ENCODE measurements at regions not wholly inside any gene's neighbourhood (a gene's known extent, or its start where the extent isn't known, plus 50 kb on each side); places are given as distances from the start of the nearest gene placed in this dataset.

- no peak for TF ChIP-seq GATA3 (IDR thresholded peaks at IDR 0.05; ENCODE audit: low read depth, low read length)
- no peak for TF ChIP-seq GATA2 (IDR thresholded peaks at IDR 0.05; ENCODE audit: low read depth, low read length)
Observed at GRCh38 chr6:166777096-166777630, 150.1 kb upstream of the RPS6KA2 start.

GRCh38 chr6:166776571-166776970 is 149.5 kb upstream of the RPS6KA2 start:
- TF ChIP-seq GATA3 (IDR thresholded peaks at IDR 0.05; ENCODE audit: low read depth, low read length) (no peak), GATA2 (IDR thresholded peaks at IDR 0.05; ENCODE audit: low read depth, low read length) (no peak)

GRCh38 chr6:166775923-166776220 is 148.8 kb upstream of the RPS6KA2 start:
- TF ChIP-seq GATA3 (IDR thresholded peaks at IDR 0.05; ENCODE audit: low read depth, low read length): no peak

- no peak for TF ChIP-seq GATA3 (IDR thresholded peaks at IDR 0.05; ENCODE audit: low read depth, low read length)
- no peak for TF ChIP-seq GATA2 (IDR thresholded peaks at IDR 0.05; ENCODE audit: low read depth, low read length)
Observed at GRCh38 chr6:166775180-166775922, 148.3 kb upstream of the RPS6KA2 start.

DNA sequence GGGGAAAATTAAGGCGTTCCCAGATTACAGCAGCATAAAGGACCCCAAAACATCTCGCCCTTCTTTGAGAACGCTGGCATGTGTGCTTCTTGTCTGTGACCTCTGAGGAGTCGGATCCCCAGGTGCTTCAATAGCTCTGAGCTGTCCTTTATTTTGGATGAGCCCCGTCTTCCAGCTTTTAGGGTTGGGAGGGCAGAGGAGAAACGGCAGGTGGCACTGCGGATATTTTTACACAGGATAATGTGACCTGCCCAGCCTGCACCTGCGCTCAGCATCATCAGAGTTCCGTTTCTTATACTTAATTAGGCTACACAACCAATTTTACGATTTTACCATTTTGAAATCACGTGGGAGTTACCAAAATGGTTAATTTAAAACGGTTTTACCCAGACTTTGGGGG is 147.7 kb upstream of the RPS6KA2 start:
- TF ChIP-seq GATA2 (IDR thresholded peaks at IDR 0.05; ENCODE audit: low read depth, low read length): no peak
- TF ChIP-seq GATA3 (IDR thresholded peaks at IDR 0.05; ENCODE audit: low read depth, low read length): no peak

GRCh38 chr6:166774292-166774691 is 147.2 kb upstream of the RPS6KA2 start:
- TF ChIP-seq GATA3 (IDR thresholded peaks at IDR 0.05; ENCODE audit: low read depth, low read length) (no peak), GATA2 (IDR thresholded peaks at IDR 0.05; ENCODE audit: low read depth, low read length) (no peak)

DNA sequence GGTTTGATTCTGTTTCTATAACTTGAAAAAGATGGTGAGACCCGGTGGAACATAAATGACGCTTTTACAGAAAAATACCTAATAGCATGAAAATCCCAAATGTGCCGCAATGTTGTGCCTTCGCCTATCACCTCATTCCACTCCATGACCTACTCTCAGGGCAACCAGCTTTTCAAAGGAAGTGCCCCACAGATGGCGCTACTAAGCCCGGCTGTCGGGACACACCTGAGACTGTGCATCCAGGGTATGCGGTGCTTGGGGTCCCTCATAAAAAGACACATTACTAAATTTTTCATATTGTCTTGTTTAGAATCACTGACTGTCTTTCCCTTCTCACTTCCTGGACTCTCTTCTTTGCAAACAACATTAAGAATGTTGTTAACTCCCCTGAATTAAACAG is 145.5 kb upstream of the RPS6KA2 start:
- no peak for TF ChIP-seq GATA2 (IDR thresholded peaks at IDR 0.05; ENCODE audit: low read depth, low read length)
- no peak for TF ChIP-seq GATA3 (IDR thresholded peaks at IDR 0.05; ENCODE audit: low read depth, low read length)

GRCh38 chr6:166771701-166772100 is 144.7 kb upstream of the RPS6KA2 start:
- TF ChIP-seq GATA3 (IDR thresholded peaks at IDR 0.05; ENCODE audit: low read depth, low read length): no peak
- TF ChIP-seq GATA2 (IDR thresholded peaks at IDR 0.05; ENCODE audit: low read depth, low read length): no peak

GRCh38 chr6:166770216-166771116 is 143.4 kb upstream of the RPS6KA2 start:
- no peak for TF ChIP-seq GATA2 (IDR thresholded peaks at IDR 0.05; ENCODE audit: low read depth, low read length)
- TF ChIP-seq GATA3 (IDR thresholded peaks at IDR 0.05; ENCODE audit: low read depth, low read length): no peak

- TF ChIP-seq GATA3 (IDR thresholded peaks at IDR 0.05; ENCODE audit: low read depth, low read length): no peak
- TF ChIP-seq GATA2 (IDR thresholded peaks at IDR 0.05; ENCODE audit: low read depth, low read length): no peak
Observed at GRCh38 chr6:166769648-166770047, 142.6 kb upstream of the RPS6KA2 start.

DNA sequence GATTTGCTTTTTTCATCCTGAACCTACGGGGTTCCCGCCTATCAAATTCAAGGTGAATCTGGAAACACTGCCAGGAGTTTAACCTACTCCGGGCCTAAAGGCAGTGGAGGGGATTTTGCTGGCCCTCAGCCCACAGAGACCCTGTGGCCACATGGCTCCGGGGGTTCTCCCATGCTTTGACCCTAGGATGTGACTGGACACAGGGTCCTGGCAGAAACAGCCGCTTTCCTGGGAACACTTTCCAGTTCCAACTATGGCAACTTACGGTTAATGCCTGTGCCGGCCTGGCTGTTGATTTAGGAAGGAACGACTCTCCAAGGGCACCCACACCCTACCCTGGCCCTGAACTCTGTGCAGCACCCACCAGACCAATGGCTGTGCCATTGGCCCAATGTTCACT is 141.7 kb upstream of the RPS6KA2 start:
- TF ChIP-seq GATA3 (IDR thresholded peaks at IDR 0.05; ENCODE audit: low read depth, low read length): no peak

DNA sequence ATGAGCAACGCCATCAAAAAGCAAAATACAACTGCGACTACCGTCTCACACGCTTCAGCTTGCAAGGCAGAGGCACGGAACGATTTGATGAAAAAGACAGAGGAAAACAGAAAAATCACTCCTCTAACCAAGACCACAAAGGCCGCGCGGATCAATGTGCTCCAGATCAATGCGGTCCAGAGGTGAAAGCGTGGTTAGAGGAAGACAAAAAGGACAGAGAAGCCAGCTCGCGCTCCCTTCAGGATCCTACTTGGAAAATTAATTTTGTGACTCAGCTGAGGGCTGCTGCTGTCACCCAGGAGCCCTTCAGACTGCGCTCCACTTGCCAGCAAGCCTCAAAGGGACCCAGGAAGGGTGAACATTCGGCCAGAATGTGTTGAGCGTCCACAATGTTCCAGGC is 140.2 kb upstream of the RPS6KA2 start:
- TF ChIP-seq GATA2 (IDR thresholded peaks at IDR 0.05; ENCODE audit: low read depth, low read length): no peak

DNA sequence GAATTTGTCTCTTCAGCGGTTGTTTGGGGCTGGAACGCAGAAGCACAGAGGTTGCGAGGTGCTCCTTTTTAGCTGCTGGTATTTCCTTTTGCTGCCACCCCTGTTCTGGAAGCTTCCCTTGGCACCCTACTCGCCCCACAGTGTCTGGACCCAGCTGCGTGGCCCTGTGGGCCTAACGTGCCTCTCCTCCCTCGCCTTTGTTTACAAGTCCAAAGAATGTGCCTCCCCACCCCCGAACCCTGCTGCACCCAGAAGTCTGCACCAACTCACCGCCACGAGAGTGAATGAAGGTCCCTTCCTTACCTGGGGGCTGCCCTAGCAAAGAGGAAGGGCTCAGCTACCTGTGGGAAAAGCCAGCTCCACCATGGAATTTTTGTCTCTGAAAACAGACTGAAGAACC is 139.7 kb upstream of the RPS6KA2 start:
- TF ChIP-seq GATA3 (IDR thresholded peaks at IDR 0.05; ENCODE audit: low read depth, low read length): no peak
- TF ChIP-seq GATA2 (IDR thresholded peaks at IDR 0.05; ENCODE audit: low read depth, low read length): no peak

- TF ChIP-seq GATA3 (IDR thresholded peaks at IDR 0.05; ENCODE audit: low read depth, low read length) (no peak), GATA2 (IDR thresholded peaks at IDR 0.05; ENCODE audit: low read depth, low read length) (no peak)
Observed at GRCh38 chr6:166765234-166765541, 138.1 kb upstream of the RPS6KA2 start.
